ENCODE measurements at regions not wholly inside any gene's neighbourhood (a gene's known extent, or its start where the extent isn't known, plus 50 kb on each side); places are given as distances from the start of the nearest gene placed in this dataset.
"Not testable (repeated sequence)": the region's sequence is repeated elsewhere in the genome, so short reads cannot be mapped to it uniquely, and the experiment has no call there.

DNA sequence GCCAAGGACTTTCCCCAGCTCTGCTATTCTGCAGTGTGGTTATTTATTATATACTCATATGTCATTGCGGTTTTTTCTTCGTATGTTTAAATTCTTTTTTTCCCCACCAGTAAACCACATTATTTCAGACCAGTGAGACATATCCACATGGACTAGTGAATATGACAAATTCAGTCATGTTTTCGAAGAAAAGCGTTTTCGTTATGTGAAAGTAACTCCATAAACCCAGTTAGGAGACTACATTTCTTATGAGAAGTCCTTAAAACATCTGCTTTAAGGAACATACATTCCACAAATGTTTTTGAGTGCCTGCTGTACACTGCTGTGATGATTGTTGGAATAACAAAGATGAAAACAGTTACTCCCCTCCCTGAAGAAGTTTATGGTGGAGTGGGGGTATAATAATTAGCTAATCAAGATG is 591.8 kb upstream of the CLINT1 start:
- no peaks in the 10 kb centered on the region for H3K9me3 ChIP-seq
- H3K4me1 ChIP-seq: no peaks in the 10 kb centered on the region
- no peak overlapping the region for H3K4me3 ChIP-seq (replicated peaks in 1 of 3)
- H3K36me3 ChIP-seq: no peaks in the 10 kb centered on the region
- 82 to 94% methylated on average over 5 of the region's 5 CpGs for WGBS, 2 donors
- intact Hi-C loops (cut with DNase I): no loop called here
- no peak overlapping the region for H3K27ac ChIP-seq
- no peak for TF ChIP-seq POLR2A (IDR thresholded peaks at IDR 0.05)
- TF ChIP-seq, protein P1, sequence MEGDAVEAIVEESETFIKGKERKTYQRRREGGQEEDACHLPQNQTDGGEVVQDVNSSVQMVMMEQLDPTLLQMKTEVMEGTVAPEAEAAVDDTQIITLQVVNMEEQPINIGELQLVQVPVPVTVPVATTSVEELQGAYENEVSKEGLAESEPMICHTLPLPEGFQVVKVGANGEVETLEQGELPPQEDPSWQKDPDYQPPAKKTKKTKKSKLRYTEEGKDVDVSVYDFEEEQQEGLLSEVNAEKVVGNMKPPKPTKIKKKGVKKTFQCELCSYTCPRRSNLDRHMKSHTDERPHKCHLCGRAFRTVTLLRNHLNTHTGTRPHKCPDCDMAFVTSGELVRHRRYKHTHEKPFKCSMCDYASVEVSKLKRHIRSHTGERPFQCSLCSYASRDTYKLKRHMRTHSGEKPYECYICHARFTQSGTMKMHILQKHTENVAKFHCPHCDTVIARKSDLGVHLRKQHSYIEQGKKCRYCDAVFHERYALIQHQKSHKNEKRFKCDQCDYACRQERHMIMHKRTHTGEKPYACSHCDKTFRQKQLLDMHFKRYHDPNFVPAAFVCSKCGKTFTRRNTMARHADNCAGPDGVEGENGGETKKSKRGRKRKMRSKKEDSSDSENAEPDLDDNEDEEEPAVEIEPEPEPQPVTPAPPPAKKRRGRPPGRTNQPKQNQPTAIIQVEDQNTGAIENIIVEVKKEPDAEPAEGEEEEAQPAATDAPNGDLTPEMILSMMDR (IDR thresholded peaks at IDR 0.05): no peak
- DNase-seq: no peak
- no peaks in the 10 kb centered on the region for H3K27me3 ChIP-seq

DNA sequence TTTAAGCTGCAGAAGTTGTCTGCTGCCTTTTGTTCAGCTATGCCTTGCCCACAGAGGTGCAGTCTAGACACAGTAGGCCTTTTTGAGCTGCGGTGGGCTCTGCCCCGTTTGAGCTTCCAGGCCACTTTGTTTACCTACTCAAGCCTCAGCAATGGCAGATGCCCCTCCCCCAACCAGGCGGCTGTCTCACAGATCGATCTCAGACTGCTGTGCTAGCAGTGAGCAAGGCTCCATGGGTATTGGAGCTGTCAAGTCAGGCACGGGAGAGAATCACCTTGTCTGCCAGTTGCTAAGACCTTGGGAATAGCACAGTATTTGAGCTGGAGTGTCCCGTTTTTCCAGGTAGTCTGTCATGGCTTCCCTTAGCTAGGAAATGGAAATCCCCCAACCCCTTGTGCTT is 587.8 kb upstream of the CLINT1 start:
- H3K27ac ChIP-seq; H3K4me3 ChIP-seq (replicated peaks in 1 of 3); H3K36me3 ChIP-seq; intact Hi-C loops (cut with DNase I); H3K27me3 ChIP-seq; H3K9me3 ChIP-seq; H3K4me1 ChIP-seq; DNase-seq: not testable (repeated sequence)
- 46 to 76% methylated on average over 3 to 6 of the region's 6 CpGs for WGBS, 2 donors

DNA sequence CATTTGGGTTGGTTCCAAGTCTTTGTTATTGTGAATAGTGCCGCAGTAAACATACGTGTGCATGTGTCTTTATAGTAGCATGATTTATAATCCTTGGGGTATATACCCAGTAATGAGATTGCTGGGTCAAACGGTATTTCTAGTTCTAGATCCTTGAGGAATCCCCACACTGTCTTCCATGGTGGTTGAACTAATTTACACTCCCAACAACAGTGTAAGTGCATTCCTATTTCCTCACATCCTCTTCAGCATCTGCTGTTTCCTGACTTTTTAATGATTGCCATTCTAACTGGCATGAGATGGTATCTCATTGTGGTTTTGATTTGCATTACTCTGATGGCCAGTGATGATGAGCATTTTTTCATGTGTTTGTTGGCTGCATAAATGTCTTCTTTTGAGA is 580.3 kb upstream of the CLINT1 start:
- 94 to 97% methylated on average over 3 of the region's 3 CpGs for WGBS, 2 donors
- intact Hi-C loops (cut with DNase I); H3K4me3 ChIP-seq (replicated peaks in 1 of 3); H3K27ac ChIP-seq; H3K4me1 ChIP-seq; H3K9me3 ChIP-seq; H3K27me3 ChIP-seq; H3K36me3 ChIP-seq; DNase-seq: not testable (repeated sequence)

DNA sequence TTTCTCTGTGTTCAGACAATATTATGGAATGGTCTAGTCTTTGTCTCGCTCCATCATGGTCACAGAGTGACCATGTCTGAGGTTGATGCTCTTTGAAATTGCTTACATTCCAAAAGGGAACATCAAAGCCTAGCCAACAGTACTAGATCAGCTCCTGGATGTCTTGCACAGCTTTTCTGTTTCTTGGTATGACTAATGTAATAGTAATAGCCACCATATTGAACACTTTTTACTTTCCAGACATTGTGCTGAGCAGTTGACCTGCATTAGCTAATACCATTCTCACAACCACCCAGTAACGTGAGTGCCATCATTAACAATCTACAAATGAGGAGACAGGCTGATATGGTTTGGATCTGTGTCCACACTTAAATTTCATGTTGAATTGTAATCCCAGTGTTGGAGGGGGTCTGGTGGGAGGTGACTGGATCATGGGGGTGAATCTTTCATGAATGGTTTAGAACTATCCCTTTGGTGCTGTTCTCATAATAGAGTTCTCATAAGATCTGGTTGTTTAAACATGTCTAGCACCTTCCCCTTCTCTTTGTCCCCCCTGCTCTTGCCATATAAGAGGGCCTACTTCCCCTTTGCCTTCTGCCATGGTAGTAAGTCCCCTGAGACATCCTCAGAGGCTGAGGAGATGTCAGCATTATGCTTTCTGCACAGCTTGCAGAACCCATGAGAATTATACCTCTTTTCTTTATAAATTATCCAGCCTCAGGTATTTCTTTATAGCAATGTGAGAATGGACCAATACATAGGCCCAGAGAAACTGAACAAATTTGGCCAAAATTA is 577.5 kb upstream of the CLINT1 start:
- Histone ChIP-seq H3K27me3 (no peaks in the 10 kb centered on the region), H3K4me1 (no peaks in the 10 kb centered on the region), H3K27ac (no peak overlapping the region), H3K9me3 (no peaks in the 10 kb centered on the region), H3K4me3 (replicated peaks in 1 of 3) (no peak overlapping the region), H3K36me3 (no peaks in the 10 kb centered on the region)
- TF ChIP-seq POLR2A (IDR thresholded peaks at IDR 0.05): no peak
- TF ChIP-seq, protein P1 (IDR thresholded peaks at IDR 0.05): no peak
- intact Hi-C loops (cut with DNase I): no loop called here
- 94 to 96% methylated on average over 2 of the region's 2 CpGs for WGBS, 2 donors
- DNase-seq: no peak

DNA sequence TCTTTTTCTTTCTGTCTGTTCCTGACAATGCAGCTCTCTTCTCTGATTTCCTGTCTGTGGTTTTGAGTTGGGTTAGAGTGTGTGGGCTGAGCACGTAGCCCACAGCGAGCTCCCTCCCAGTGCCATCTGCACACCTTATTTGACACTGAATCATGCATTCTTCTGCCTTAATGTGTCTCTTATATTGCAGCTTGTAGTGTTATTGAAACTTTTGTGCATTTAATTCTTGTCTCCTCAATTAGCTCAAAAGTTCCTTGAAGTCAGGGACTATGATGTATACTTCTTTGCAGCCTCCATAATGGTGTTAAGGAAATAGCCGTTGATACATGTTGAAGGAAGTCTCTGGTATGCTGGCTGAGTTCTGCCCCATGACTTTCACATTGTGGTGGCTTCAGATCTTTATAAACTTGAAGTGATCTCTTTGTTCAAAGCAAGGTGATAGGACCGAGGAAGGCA is 576.2 kb upstream of the CLINT1 start:
- no peak for DNase-seq
- H3K36me3 ChIP-seq: no peaks in the 10 kb centered on the region
- H3K9me3 ChIP-seq: no peaks in the 10 kb centered on the region
- H3K27me3 ChIP-seq: no peaks in the 10 kb centered on the region
- TF ChIP-seq POLR2A (IDR thresholded peaks at IDR 0.05): no peak
- TF ChIP-seq, protein P1 (IDR thresholded peaks at IDR 0.05): no peak
- no peak overlapping the region for H3K27ac ChIP-seq
- intact Hi-C loops (cut with DNase I): no loop called here
- no peak overlapping the region for H3K4me3 ChIP-seq (replicated peaks in 1 of 3)
- 78% methylated on average over 4 of the region's 4 CpGs for WGBS, 2 donors
- H3K4me1 ChIP-seq: no peaks in the 10 kb centered on the region

DNA sequence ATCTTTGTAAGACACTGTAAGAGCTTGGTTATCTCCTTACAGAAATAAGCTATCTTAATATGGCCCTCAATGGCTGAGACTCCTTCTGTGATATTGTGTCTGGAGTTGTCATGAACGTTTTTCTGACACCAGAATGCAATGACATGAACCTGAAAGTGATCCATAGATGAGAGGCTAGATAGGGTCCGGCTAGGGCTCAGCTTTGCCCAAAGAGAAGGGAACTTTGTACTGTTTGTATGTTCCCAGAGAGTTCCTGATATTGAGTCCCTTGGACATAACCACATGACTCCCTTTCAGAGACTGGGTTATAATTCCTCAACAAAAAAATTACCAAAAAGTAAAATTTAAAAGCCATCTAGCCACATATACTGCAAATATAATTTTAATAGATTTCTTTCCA is 575.8 kb upstream of the CLINT1 start:
- H3K27ac ChIP-seq: no peak overlapping the region
- WGBS, 2 donors: 47 to 70% methylated on average over 2 of the region's 2 CpGs
- H3K36me3 ChIP-seq: no peaks in the 10 kb centered on the region
- TF ChIP-seq, protein P1 (IDR thresholded peaks at IDR 0.05): no peak
- TF ChIP-seq POLR2A (IDR thresholded peaks at IDR 0.05): no peak
- H3K4me3 ChIP-seq (replicated peaks in 1 of 3): no peak overlapping the region
- no peaks in the 10 kb centered on the region for H3K9me3 ChIP-seq
- DNase-seq: no peak
- no peaks in the 10 kb centered on the region for H3K27me3 ChIP-seq
- H3K4me1 ChIP-seq: no peaks in the 10 kb centered on the region
- intact Hi-C loops (cut with DNase I): no loop called here

Data from thyroid gland (tissue), 4 donors.